PFSK-1 (cell line): ENCODE measurements at regions not wholly inside any gene's neighbourhood (a gene's known extent, or its start where the extent isn't known, plus 50 kb on each side); places are given as distances from the start of the nearest gene placed in this dataset.

Source experiments
- POLR2AphosphoS5 ChIP-seq: IDR thresholded peaks from 2 replicates; pipeline ENCODE4 v1.6.1; 2012; ENCODE audit warnings: low read depth, mild to moderate bottlenecking, control low read depth, low read length, moderate library complexity
- TAF1 ChIP-seq: IDR thresholded peaks from 2 replicates; pipeline ENCODE4 v1.6.1; 2012; ENCODE audit warnings: low read length, control low read depth, borderline replicate concordance; ENCODE audit not compliant: insufficient read depth

DNA sequence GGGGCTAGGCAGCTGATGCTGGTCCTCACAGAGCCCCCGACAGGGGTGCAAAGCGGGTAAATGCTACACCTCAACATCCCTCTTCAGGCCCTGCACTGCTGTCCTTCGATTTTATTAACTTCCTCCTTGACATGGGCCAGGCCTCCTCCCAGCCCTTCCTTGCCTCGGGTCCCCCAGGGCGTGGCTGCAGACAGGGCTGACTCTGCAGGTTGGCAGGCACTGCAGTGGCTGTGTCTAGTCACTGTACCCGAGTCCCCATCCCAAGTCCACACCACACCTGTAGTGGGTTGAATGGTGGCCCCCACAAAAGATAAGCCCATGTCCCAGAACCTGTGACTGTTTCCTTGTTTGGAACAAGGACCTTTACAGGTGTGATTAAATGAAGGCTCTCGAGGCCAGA, 140.2 kb downstream of the TWIST2 start:
- no peak for TF ChIP-seq POLR2AphosphoS5
- no peak for TF ChIP-seq TAF1
